Muscle of back (tissue), 3 donors: ENCODE measurements at regions not wholly inside any gene's neighbourhood (a gene's known extent, or its start where the extent isn't known, plus 50 kb on each side); places are given as distances from the start of the nearest gene placed in this dataset.
A peak's percentile ranks its signal among the peaks of the same experiment; 100 is the strongest.
"Not testable (repeated sequence)": the region's sequence is repeated elsewhere in the genome, so short reads cannot be mapped to it uniquely, and the experiment has no call there.

Experiments
- DNase-seq, 3 donors: peaks; one replicate each; pipeline versions ENCODE4 v3.0.0 to v3.0.0-alpha.2; 2013

- DNase-seq: peak; percentile 18 to 79 (median 55)
Measured at GRCh38 chr7:46047581-46047980, 126.5 kb upstream of the IGFBP3 start.

GRCh38 chr7:46043338-46043737 is 122.3 kb upstream of the IGFBP3 start:
- DNase-seq: not testable (repeated sequence)

GRCh38 chr7:46039813-46040212 is 118.7 kb upstream of the IGFBP3 start:
- not testable (repeated sequence) for DNase-seq

- no peak for DNase-seq
Measured at GRCh38 chr7:46035166-46035565, 114.1 kb upstream of the IGFBP3 start.

GRCh38 chr7:46034056-46034768 is 113.1 kb upstream of the IGFBP3 start:
- DNase-seq: peak in 1 of 3 donors; percentile 63

GRCh38 chr7:46033592-46033991 is 112.5 kb upstream of the IGFBP3 start:
- DNase-seq: no peak

- DNase-seq: no peak
Measured at GRCh38 chr7:46032942-46033341, 111.9 kb upstream of the IGFBP3 start.

GRCh38 chr7:46032353-46032752 is 111.3 kb upstream of the IGFBP3 start:
- no peak for DNase-seq

GRCh38 chr7:46029111-46029704 is 108.1 kb upstream of the IGFBP3 start:
- no peak for DNase-seq

- no peak for DNase-seq
Measured at GRCh38 chr7:46028246-46028645, 107.2 kb upstream of the IGFBP3 start.

- no peak for DNase-seq
Measured at GRCh38 chr7:46026741-46027140, 105.7 kb upstream of the IGFBP3 start.

GRCh38 chr7:46024263-46024916 is 103.3 kb upstream of the IGFBP3 start:
- no peak for DNase-seq

GRCh38 chr7:46022397-46022796 is 101.3 kb upstream of the IGFBP3 start:
- DNase-seq: no peak

- peak; percentile 71 to 88 (median 77) for DNase-seq
Measured at GRCh38 chr7:46015107-46015868, 94.2 kb upstream of the IGFBP3 start.

GRCh38 chr7:46011501-46011900 is 90.4 kb upstream of the IGFBP3 start:
- no peak for DNase-seq

GRCh38 chr7:46011059-46011458 is 90.0 kb upstream of the IGFBP3 start:
- DNase-seq: no peak

GRCh38 chr7:46009211-46009610 is 88.1 kb upstream of the IGFBP3 start:
- DNase-seq: peak in 1 of 3 donors; percentile 38

- DNase-seq: peak; percentile 32 to 79 (median 74)
Measured at GRCh38 chr7:46007990-46008643, 87.0 kb upstream of the IGFBP3 start.

- DNase-seq: no peak
Measured at GRCh38 chr7:46007194-46007593, 86.1 kb upstream of the IGFBP3 start.

- no peak for DNase-seq
Measured at GRCh38 chr7:46006723-46007122, 85.7 kb upstream of the IGFBP3 start.

- DNase-seq: no peak
Measured at GRCh38 chr7:46006212-46006611, 85.1 kb upstream of the IGFBP3 start.

GRCh38 chr7:46004965-46005364 is 83.9 kb upstream of the IGFBP3 start:
- DNase-seq: no peak
